Gastroesophageal sphincter (tissue), 3 donors: ENCODE measurements at regions not wholly inside any gene's neighbourhood (a gene's known extent, or its start where the extent isn't known, plus 50 kb on each side); places are given as distances from the start of the nearest gene placed in this dataset.

Source experiments
- POLR2A ChIP-seq, 2 donors: fragments of 450-650 bp; IDR thresholded peaks; one replicate each; pipeline ENCODE4 v1.6.1; 2017; ENCODE audit warnings: antibody characterized with exemption in 2 of 2, mild to moderate bottlenecking in 2 of 2, moderate library complexity in 1 of 2
- POLR2AphosphoS5 ChIP-seq: sonication (generic); formaldehyde crosslinking; IDR thresholded peaks from one replicate; pipeline ENCODE4 v1.6.1; 2017; ENCODE audit warnings: antibody characterized with exemption
- TF ChIP-seq, protein P1 (sequence below), 4 experiments: fragments of 200-600 bp in 2 of 4; fragments of 450-650 bp in 2 of 4; sonication (generic) in 1 of 4; IDR thresholded peaks; one replicate each; pipeline ENCODE4 v1.5.1; 2017 to 2019; ENCODE audit warnings: antibody characterized with exemption in 4 of 4, mild to moderate bottlenecking in 2 of 4, moderate library complexity in 2 of 4

DNA sequence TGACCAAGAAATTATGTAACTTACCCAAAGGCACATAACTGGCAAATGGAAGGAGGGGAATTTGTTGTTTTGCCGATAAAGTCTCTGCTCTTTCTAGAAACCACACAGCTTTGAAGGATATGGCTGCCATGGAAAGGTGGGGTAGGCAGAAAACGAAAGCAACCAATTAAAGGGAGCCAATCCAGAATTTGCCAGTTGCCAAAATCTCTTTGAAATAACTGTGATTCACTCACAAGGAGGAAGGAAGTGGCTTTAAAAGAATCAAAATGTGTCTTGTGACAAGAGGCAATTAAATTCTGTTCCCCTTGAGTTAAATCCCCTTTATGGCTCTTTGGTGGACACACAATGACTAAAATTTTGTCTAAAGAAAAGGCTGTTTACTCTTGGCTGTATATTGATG, 61.2 kb upstream of the CCDC190 start:
- TF ChIP-seq, protein P1, sequence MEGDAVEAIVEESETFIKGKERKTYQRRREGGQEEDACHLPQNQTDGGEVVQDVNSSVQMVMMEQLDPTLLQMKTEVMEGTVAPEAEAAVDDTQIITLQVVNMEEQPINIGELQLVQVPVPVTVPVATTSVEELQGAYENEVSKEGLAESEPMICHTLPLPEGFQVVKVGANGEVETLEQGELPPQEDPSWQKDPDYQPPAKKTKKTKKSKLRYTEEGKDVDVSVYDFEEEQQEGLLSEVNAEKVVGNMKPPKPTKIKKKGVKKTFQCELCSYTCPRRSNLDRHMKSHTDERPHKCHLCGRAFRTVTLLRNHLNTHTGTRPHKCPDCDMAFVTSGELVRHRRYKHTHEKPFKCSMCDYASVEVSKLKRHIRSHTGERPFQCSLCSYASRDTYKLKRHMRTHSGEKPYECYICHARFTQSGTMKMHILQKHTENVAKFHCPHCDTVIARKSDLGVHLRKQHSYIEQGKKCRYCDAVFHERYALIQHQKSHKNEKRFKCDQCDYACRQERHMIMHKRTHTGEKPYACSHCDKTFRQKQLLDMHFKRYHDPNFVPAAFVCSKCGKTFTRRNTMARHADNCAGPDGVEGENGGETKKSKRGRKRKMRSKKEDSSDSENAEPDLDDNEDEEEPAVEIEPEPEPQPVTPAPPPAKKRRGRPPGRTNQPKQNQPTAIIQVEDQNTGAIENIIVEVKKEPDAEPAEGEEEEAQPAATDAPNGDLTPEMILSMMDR (IDR thresholded peaks at IDR 0.05) = no peak
- TF ChIP-seq POLR2A (IDR thresholded peaks at IDR 0.05) (no peak), POLR2AphosphoS5 (no peak)
